Trophoblast cell (in vitro differentiated cells and primary cell): ENCODE measurements at regions not wholly inside any gene's neighbourhood (a gene's known extent, or its start where the extent isn't known, plus 50 kb on each side); places are given as distances from the start of the nearest gene placed in this dataset.

Experiments
- DNase-seq, 2 donors: peaks; one replicate each; pipeline ENCODE4 v3.0.0-alpha.2; 2016
- H2AFZ ChIP-seq: 2 replicates; pipeline ENCODE4 v1.6.1; 2013; ENCODE audit warnings: low read length, moderate library complexity, mild to moderate bottlenecking; ENCODE audit not compliant: insufficient read depth, poor library complexity
- H2AK5ac ChIP-seq: 2 replicates; pipeline ENCODE4 v1.6.1; 2013; ENCODE audit warnings: mild to moderate bottlenecking, low read length
- H2BK120ac ChIP-seq: 2 replicates; pipeline ENCODE4 v1.6.1; 2013; ENCODE audit warnings: low read length, mild to moderate bottlenecking, moderate library complexity; ENCODE audit not compliant: insufficient read depth, poor library complexity
- H2BK12ac ChIP-seq: 2 replicates; pipeline ENCODE4 v1.6.1; 2013; ENCODE audit warnings: mild to moderate bottlenecking, low read length, moderate library complexity
- H2BK5ac ChIP-seq: 2 replicates; pipeline ENCODE4 v1.6.1; 2013; ENCODE audit warnings: low read length, low read depth, moderate library complexity, mild to moderate bottlenecking; ENCODE audit not compliant: poor library complexity
- H3K14ac ChIP-seq: 2 replicates; pipeline ENCODE4 v1.6.1; 2013; ENCODE audit warnings: mild to moderate bottlenecking, low read length
- H3K18ac ChIP-seq: 2 replicates; pipeline ENCODE4 v1.6.1; 2013; ENCODE audit warnings: mild to moderate bottlenecking, low read length
- H3K23ac ChIP-seq: 2 replicates; pipeline ENCODE4 v1.6.1; 2013; ENCODE audit warnings: low read length
- H3K27ac ChIP-seq: 2 replicates; pipeline ENCODE4 v1.5.1; 2013; ENCODE audit warnings: low read depth, mild to moderate bottlenecking, inconsistent platforms, low read length, moderate library complexity
- H3K27me3 ChIP-seq: 2 replicates; pipeline ENCODE4 v1.6.1; 2013; ENCODE audit warnings: inconsistent platforms, mild to moderate bottlenecking, low read length, moderate library complexity; ENCODE audit not compliant: insufficient read depth
- H3K36me3 ChIP-seq, 2 experiments: 1 replicate in 1 of 2; 2 replicates in 1 of 2; pipeline ENCODE4 v1.6.1; 2013; ENCODE audit warnings: low read length in 2 of 2, mild to moderate bottlenecking in 2 of 2, moderate library complexity in 1 of 2; ENCODE audit not compliant: insufficient read depth in 2 of 2, control insufficient read depth in 1 of 2
- H3K4ac ChIP-seq: 2 replicates; pipeline ENCODE4 v1.6.1; 2013; ENCODE audit warnings: low read depth, mild to moderate bottlenecking, low read length, moderate library complexity
- H3K4me1 ChIP-seq, 2 experiments: 1 replicate in 1 of 2; 2 replicates in 1 of 2; pipeline ENCODE4 v1.6.1; 2013; ENCODE audit warnings: low read length in 2 of 2, mild to moderate bottlenecking in 2 of 2, moderate library complexity in 1 of 2; ENCODE audit not compliant: insufficient read depth in 2 of 2, control insufficient read depth in 1 of 2
- H3K4me2 ChIP-seq: 2 replicates; pipeline ENCODE4 v1.6.1; 2013; ENCODE audit warnings: inconsistent platforms, mild to moderate bottlenecking, low read length, moderate library complexity
- H3K4me3 ChIP-seq: 2 replicates; pipeline ENCODE4 v1.5.1; 2013; ENCODE audit warnings: mild to moderate bottlenecking, low read depth, low read length, inconsistent platforms
- H3K79me1 ChIP-seq: one replicate; pipeline ENCODE4 v1.6.1; 2013; ENCODE audit warnings: low read length
- H3K79me2 ChIP-seq: 2 replicates; pipeline ENCODE4 v1.6.1; 2013; ENCODE audit warnings: low read length, mild to moderate bottlenecking; ENCODE audit not compliant: control insufficient read depth, insufficient read depth, poor library complexity
- H3K9ac ChIP-seq: 2 replicates; pipeline ENCODE4 v1.6.1; 2013; ENCODE audit warnings: mild to moderate bottlenecking, low read length
- H3K9me3 ChIP-seq: 2 replicates; pipeline ENCODE4 v1.6.1; 2013; ENCODE audit warnings: low read depth, mild to moderate bottlenecking, control low read depth, inconsistent platforms, low read length; ENCODE audit not compliant: insufficient read depth
- H4K12ac ChIP-seq: 2 replicates; pipeline ENCODE4 v1.6.1; 2013; ENCODE audit warnings: low read depth, mild to moderate bottlenecking, low read length, moderate library complexity
- H4K8ac ChIP-seq: 2 replicates; pipeline ENCODE4 v1.6.1; 2013; ENCODE audit warnings: low read depth, mild to moderate bottlenecking, low read length, moderate library complexity
- H4K91ac ChIP-seq: one replicate; pipeline ENCODE4 v1.6.1; 2013; ENCODE audit warnings: low read depth, mild to moderate bottlenecking, low read length, moderate library complexity
- WGBS: extraction: QIAGEN DNeasy Blood & Tissue Kit; methylation state at CpG from one replicate; pipeline ENCODE4 v1.1.7; 2013; ENCODE audit warnings: missing lambda C conversion rate; ENCODE audit not compliant: insufficient read length, insufficient coverage; ENCODE audit errors: extremely low coverage; 5-methylcytosine and 5-hydroxymethylcytosine counted together

DNA sequence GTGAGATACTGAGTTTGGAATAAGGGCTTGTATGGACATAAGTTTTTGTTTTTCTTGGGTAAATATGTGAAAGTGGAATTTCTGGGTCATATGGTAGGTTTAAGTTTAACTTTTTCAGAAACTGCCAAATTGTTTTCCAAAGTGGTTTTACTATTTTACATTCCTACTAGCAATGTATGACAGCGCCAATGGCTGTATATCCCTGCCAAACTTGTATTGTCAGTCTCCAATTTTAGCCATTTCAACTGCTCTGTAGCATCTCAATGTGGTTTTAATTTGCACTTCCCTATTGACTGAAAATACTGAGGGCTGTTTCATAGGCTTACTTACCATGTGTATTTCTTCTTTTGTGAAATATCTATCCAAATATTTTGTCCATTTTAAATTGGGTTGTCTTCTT, 90.5 kb upstream of the ZNF32 start:
- Histone ChIP-seq H3K79me1 (no peaks in the 10 kb centered on the region), H3K23ac (no peak overlapping the region), H3K4me3 (no peak overlapping the region), H3K27me3 (no peaks in the 10 kb centered on the region), H3K27ac (no peak overlapping the region), H2BK5ac (no peak overlapping the region), H3K79me2 (no peaks in the 10 kb centered on the region), H2AFZ (no peak overlapping the region), H3K18ac (no peak overlapping the region), H3K9ac (no peak overlapping the region), H3K9me3 (no peaks in the 10 kb centered on the region), H3K4ac (no peak overlapping the region), H4K91ac (no peak overlapping the region), H2BK120ac (no peak overlapping the region), H3K14ac (no peak overlapping the region), H2AK5ac (no peak overlapping the region), H2BK12ac (no peak overlapping the region), H3K4me1 (peaks cover 3 to 5% of the 10 kb centered on the region in 2 experiments), H3K36me3 (no peaks in the 10 kb centered on the region), H4K12ac (no peak overlapping the region), H4K8ac (no peak overlapping the region), H3K4me2 (no peak overlapping the region)
- DNase-seq, result no peak
- no CpG with 5 or more reads among the region's 1 CpG for WGBS

DNA sequence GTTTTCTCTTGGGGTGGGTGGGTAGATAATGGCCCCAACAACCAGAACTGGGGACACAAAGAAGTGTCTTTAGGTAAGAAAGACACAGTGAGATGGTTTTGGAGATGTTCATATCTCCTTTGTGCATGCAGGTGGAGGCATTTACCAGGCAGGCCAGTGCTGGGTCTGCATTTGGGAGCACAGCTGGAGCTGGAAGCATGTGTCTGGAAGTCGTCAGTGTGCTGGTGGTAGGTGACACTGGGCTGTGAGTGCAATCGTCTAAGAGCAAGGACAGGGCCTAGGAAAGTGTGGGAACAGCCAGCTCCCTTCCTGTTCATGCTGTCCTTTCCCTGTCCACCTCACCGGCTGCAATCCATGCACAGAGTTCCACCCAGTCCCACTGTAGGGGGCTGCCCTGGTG, 88.3 kb upstream of the ZNF32 start:
- H2BK120ac ChIP-seq, result no peak overlapping the region
- no peaks in the 10 kb centered on the region for H3K36me3 ChIP-seq
- H3K18ac ChIP-seq, result no peak overlapping the region
- H4K12ac ChIP-seq, result no peak overlapping the region
- H3K27me3 ChIP-seq, result no peaks in the 10 kb centered on the region
- H3K79me1 ChIP-seq, result no peaks in the 10 kb centered on the region
- H2AK5ac ChIP-seq, result no peak overlapping the region
- H3K9ac ChIP-seq, result no peak overlapping the region
- no peak overlapping the region for H3K4me2 ChIP-seq
- no peak overlapping the region for H3K23ac ChIP-seq
- H2BK12ac ChIP-seq, result no peak overlapping the region
- H4K91ac ChIP-seq, result no peak overlapping the region
- H3K9me3 ChIP-seq, result no peaks in the 10 kb centered on the region
- no peak for DNase-seq
- H3K79me2 ChIP-seq, result no peaks in the 10 kb centered on the region
- H3K27ac ChIP-seq, result no peak overlapping the region
- H3K4ac ChIP-seq, result no peak overlapping the region
- H2AFZ ChIP-seq, result no peak overlapping the region
- H2BK5ac ChIP-seq, result no peak overlapping the region
- WGBS, result no CpG with 5 or more reads among the region's 3 CpGs
- peaks cover 3 to 5% of the 10 kb centered on the region in 2 experiments for H3K4me1 ChIP-seq
- no peak overlapping the region for H3K14ac ChIP-seq
- H3K4me3 ChIP-seq, result no peak overlapping the region
- no peak overlapping the region for H4K8ac ChIP-seq

DNA sequence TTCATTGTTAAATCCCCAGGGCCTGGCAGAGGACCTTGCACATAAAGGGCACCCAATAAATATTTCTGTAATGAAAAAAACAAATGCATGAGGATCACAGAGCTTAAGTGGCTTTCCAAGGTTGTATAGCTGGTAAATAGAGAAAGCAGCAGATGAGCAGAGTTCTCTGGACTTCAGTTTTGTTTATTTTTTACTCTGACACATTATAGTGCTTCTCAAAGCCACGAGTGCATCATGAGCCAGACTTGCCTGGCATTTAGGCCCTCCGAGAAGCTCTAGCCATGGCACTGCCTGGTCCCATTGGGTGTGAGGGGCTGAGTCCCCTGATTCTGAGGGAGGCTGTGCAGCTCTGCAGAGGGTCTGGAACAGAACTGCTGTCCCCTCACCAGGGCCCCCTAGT, 87.2 kb upstream of the ZNF32 start:
- Histone ChIP-seq H4K91ac (no peak overlapping the region), H2BK120ac (no peak overlapping the region), H2BK5ac (no peak overlapping the region), H3K18ac (no peak overlapping the region), H3K4me1 (peaks cover 3 to 5% of the 10 kb centered on the region in 2 experiments), H3K14ac (no peak overlapping the region), H3K4me2 (no peak overlapping the region), H3K79me2 (no peaks in the 10 kb centered on the region), H3K9me3 (no peaks in the 10 kb centered on the region), H3K4me3 (no peak overlapping the region), H3K9ac (no peak overlapping the region), H3K23ac (no peak overlapping the region), H3K4ac (no peak overlapping the region), H2BK12ac (no peak overlapping the region), H3K36me3 (no peaks in the 10 kb centered on the region), H4K12ac (no peak overlapping the region), H2AK5ac (no peak overlapping the region), H3K27me3 (no peaks in the 10 kb centered on the region), H3K27ac (no peak overlapping the region), H3K79me1 (no peaks in the 10 kb centered on the region), H4K8ac (no peak overlapping the region), H2AFZ (no peak overlapping the region)
- DNase-seq, result no peak
- WGBS, result no CpG with 5 or more reads among the region's 2 CpGs

DNA sequence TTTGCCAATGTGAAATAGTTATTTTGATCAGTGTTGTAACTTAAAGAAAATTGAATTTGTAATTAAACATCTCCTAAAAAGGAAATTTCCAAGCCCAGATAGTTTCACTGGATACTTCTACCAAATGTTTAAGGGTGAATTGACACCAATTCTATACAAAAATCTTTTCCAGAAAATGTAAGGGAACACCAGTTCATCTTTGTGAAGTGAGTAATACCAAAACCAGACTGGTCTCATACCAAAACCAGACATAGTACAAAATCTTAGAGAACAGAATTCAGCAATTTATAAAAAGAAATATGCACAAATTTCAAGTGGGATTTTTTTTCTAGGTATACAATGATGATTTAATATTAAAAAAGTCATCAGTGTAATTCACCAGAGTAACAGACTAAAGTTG, 86.0 kb upstream of the ZNF32 start:
- no peak overlapping the region for H2BK12ac ChIP-seq
- H2BK120ac ChIP-seq, result no peak overlapping the region
- no peak overlapping the region for H4K91ac ChIP-seq
- H3K9me3 ChIP-seq, result no peaks in the 10 kb centered on the region
- no peak overlapping the region for H3K4me3 ChIP-seq
- no peaks in the 10 kb centered on the region for H3K27me3 ChIP-seq
- no peak overlapping the region for H4K12ac ChIP-seq
- no peak overlapping the region for H2AFZ ChIP-seq
- H3K79me1 ChIP-seq, result no peaks in the 10 kb centered on the region
- H3K9ac ChIP-seq, result no peak overlapping the region
- H3K18ac ChIP-seq, result no peak overlapping the region
- no peak overlapping the region for H3K27ac ChIP-seq
- H2AK5ac ChIP-seq, result no peak overlapping the region
- no peaks in the 10 kb centered on the region for H3K36me3 ChIP-seq
- H3K23ac ChIP-seq, result no peak overlapping the region
- H2BK5ac ChIP-seq, result no peak overlapping the region
- no peak overlapping the region for H3K4ac ChIP-seq
- peaks cover 3 to 5% of the 10 kb centered on the region in 2 experiments for H3K4me1 ChIP-seq
- H3K4me2 ChIP-seq, result no peak overlapping the region
- H3K14ac ChIP-seq, result no peak overlapping the region
- peak in 1 of 2 donors; percentile 8 for DNase-seq
- no peak overlapping the region for H4K8ac ChIP-seq
- H3K79me2 ChIP-seq, result no peaks in the 10 kb centered on the region
